ENCODE measurements at regions not wholly inside any gene's neighbourhood (a gene's known extent, or its start where the extent isn't known, plus 50 kb on each side); places are given as distances from the start of the nearest gene placed in this dataset.

GRCh38 chr5:128703322-128703721 is 165.3 kb upstream of the FBN2 start:
- TF ChIP-seq POLR2AphosphoS5 (IDR thresholded peaks at IDR 0.05; ENCODE audit: low read depth) (no peak), CTCF (IDR thresholded peaks at IDR 0.05; ENCODE audit: insufficient read depth, low read length) (no peak)
